Fibroblast of lung (primary cell): ENCODE measurements at regions not wholly inside any gene's neighbourhood (a gene's known extent, or its start where the extent isn't known, plus 50 kb on each side); places are given as distances from the start of the nearest gene placed in this dataset.

Experiments used
- DNase-seq, 2 donors: peaks; one replicate each; pipeline versions ENCODE4 v3.0.0 to v3.0.0-alpha.2; 2010; ENCODE audit warnings: low read depth in 2 of 2
- H2AFZ ChIP-seq: 2 replicates; pipeline ENCODE4 v1.5.1; 2012; ENCODE audit warnings: low read length, control low read depth, inconsistent platforms
- H3K27ac ChIP-seq: 2 replicates; pipeline ENCODE4 v1.5.1; 2011; ENCODE audit warnings: low read length, control low read depth; ENCODE audit not compliant: insufficient read depth
- H3K27me3 ChIP-seq: 2 replicates; pipeline ENCODE4 v1.5.1; 2011; ENCODE audit warnings: mild to moderate bottlenecking, low read length; ENCODE audit not compliant: control insufficient read depth, insufficient read depth
- H3K36me3 ChIP-seq: 2 replicates; pipeline ENCODE4 v1.5.1; 2011; ENCODE audit warnings: low read length; ENCODE audit not compliant: control insufficient read depth, insufficient read depth
- H3K4me1 ChIP-seq: 2 replicates; pipeline ENCODE4 v1.5.1; 2011; ENCODE audit warnings: low read length; ENCODE audit not compliant: control insufficient read depth, insufficient read depth; ENCODE audit errors: extremely low read depth
- H3K4me2 ChIP-seq: 2 replicates; pipeline ENCODE4 v1.5.1; 2011; ENCODE audit warnings: low read length, control low read depth; ENCODE audit not compliant: insufficient read depth; ENCODE audit errors: extremely low read depth
- H3K4me3 ChIP-seq, 4 experiments: fragments of 200-600 bp in 1 of 4; sonication (generic) in 1 of 4; replicated peaks in 1 of 4; 2 replicates each; pipeline ENCODE4 v1.5.1; 2011 to 2016; ENCODE audit warnings: low read length in 4 of 4, low read depth in 3 of 4, mild to moderate bottlenecking in 3 of 4, control low read depth in 2 of 4, inconsistent platforms in 1 of 4, mixed read lengths in 1 of 4; ENCODE audit not compliant: insufficient read depth in 1 of 4; ENCODE audit errors: control extremely low read depth in 1 of 4
- H3K79me2 ChIP-seq: 2 replicates; pipeline ENCODE4 v1.5.1; 2012; ENCODE audit warnings: mild to moderate bottlenecking, low read length, inconsistent platforms; ENCODE audit not compliant: control insufficient read depth, insufficient read depth
- H3K9ac ChIP-seq: 2 replicates; pipeline ENCODE4 v1.5.1; 2011; ENCODE audit warnings: mild to moderate bottlenecking, low read length, control low read depth; ENCODE audit not compliant: insufficient read depth
- H3K9me3 ChIP-seq: 2 replicates; pipeline ENCODE4 v1.5.1; 2012; ENCODE audit warnings: low read depth, low read length; ENCODE audit not compliant: control insufficient read depth, insufficient read depth
- H4K20me1 ChIP-seq: 2 replicates; pipeline ENCODE4 v1.5.1; 2011; ENCODE audit warnings: low read length; ENCODE audit not compliant: control insufficient read depth, insufficient read depth; ENCODE audit errors: extremely low read depth
- CTCF ChIP-seq, 2 donors: IDR thresholded peaks in 1 of 2; conservative IDR thresholded peaks in 1 of 2; 1 replicate in 1 of 2; 2 replicates in 1 of 2; pipeline ENCODE4 v1.5.1; 2011 to 2012; ENCODE audit warnings: low read length in 2 of 2, control low read depth in 1 of 2, inconsistent platforms in 1 of 2, low read depth in 1 of 2, mild to moderate bottlenecking in 1 of 2
- EZH2 ChIP-seq: IDR thresholded peaks from 2 replicates; pipeline ENCODE4 v1.5.1; 2012; ENCODE audit warnings: low read length, control low read depth, mild to moderate bottlenecking; ENCODE audit errors: missing control alignments

- no peak overlapping the region for H3K4me3 ChIP-seq
- no peak for DNase-seq
- no peak for TF ChIP-seq CTCF (conservative IDR thresholded peaks at IDR 0.05 in 1 of 2, IDR thresholded peaks at IDR 0.05 in 1 of 2; ENCODE audit: low read depth in 1 of 2, low read length in 2 of 2)
- no peak for TF ChIP-seq EZH2
- no peak overlapping the region for H2AFZ ChIP-seq
- H3K27me3 ChIP-seq, result no peaks in the 10 kb centered on the region
- no peak overlapping the region for H3K27ac ChIP-seq
- no peak overlapping the region for H3K9ac ChIP-seq
- H4K20me1 ChIP-seq, result no peaks in the 10 kb centered on the region
- no peaks in the 10 kb centered on the region for H3K79me2 ChIP-seq
- H3K4me1 ChIP-seq, result no peaks in the 10 kb centered on the region
- H3K4me2 ChIP-seq, result no peak overlapping the region
- H3K36me3 ChIP-seq, result no peaks in the 10 kb centered on the region
- H3K9me3 ChIP-seq, result peaks cover 2% of the 10 kb centered on the region
These were observed 508.3 kb upstream of the ADARB2 start for GRCh38 chr10:2245580-2245979.

- Histone ChIP-seq H3K27ac (no peak overlapping the region), H3K4me1 (no peaks in the 10 kb centered on the region), H3K4me2 (no peak overlapping the region), H4K20me1 (no peaks in the 10 kb centered on the region), H3K4me3 (no peak overlapping the region), H3K79me2 (no peaks in the 10 kb centered on the region), H3K9ac (no peak overlapping the region), H3K27me3 (no peaks in the 10 kb centered on the region), H3K36me3 (no peaks in the 10 kb centered on the region), H2AFZ (no peak overlapping the region), H3K9me3 (peaks cover 2% of the 10 kb centered on the region)
- DNase-seq, result no peak
- TF ChIP-seq CTCF (conservative IDR thresholded peaks at IDR 0.05 in 1 of 2, IDR thresholded peaks at IDR 0.05 in 1 of 2; ENCODE audit: low read depth in 1 of 2, low read length in 2 of 2), result no peak
- TF ChIP-seq EZH2, result no peak
These were observed 507.1 kb upstream of the ADARB2 start for GRCh38 chr10:2244471-2244870.

- Histone ChIP-seq H3K27me3 (no peaks in the 10 kb centered on the region), H3K9me3 (no peaks in the 10 kb centered on the region), H3K79me2 (no peaks in the 10 kb centered on the region), H3K9ac (no peak overlapping the region), H3K4me2 (no peak overlapping the region), H3K27ac (no peak overlapping the region), H3K4me3 (no peak overlapping the region), H3K4me1 (no peaks in the 10 kb centered on the region), H4K20me1 (no peaks in the 10 kb centered on the region), H2AFZ (no peak overlapping the region), H3K36me3 (no peaks in the 10 kb centered on the region)
- no peak for TF ChIP-seq EZH2
- TF ChIP-seq CTCF (conservative IDR thresholded peaks at IDR 0.05 in 1 of 2, IDR thresholded peaks at IDR 0.05 in 1 of 2; ENCODE audit: low read depth in 1 of 2, low read length in 2 of 2), result no peak
- no peak for DNase-seq
These were observed 499.6 kb upstream of the ADARB2 start for GRCh38 chr10:2236876-2237275.
